ENCODE measurements at regions not wholly inside any gene's neighbourhood (a gene's known extent, or its start where the extent isn't known, plus 50 kb on each side); places are given as distances from the start of the nearest gene placed in this dataset.

DNA sequence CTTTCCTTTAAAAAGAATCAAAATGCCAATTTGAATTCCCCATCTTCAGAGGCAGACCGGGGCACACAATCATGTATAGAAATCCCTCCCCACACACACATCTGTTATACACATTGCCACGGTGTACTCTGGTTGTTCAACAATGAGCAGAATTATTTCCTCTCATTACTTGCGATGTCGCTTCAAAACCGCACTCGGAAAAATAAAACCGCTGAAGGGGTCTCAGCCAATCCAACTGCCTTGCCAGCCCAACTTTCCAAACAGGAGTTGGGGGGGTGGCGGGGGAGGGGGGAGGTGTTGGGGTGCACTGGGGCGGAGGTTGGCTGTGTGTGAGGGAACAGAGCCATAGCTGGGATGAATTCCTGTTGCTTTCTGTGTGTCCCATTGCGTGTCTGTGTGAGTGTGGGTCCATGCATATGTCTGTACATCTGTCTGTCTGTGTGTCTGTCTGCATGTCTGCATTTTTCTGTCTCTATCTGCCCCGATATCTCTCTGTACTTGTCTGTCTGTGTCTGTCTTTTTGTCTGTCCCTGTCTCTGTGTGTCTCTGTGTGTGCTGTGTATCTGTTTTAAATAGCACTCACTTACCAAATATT is 163.6 kb upstream of the TBX3 start:
- TF ChIP-seq, protein P1, sequence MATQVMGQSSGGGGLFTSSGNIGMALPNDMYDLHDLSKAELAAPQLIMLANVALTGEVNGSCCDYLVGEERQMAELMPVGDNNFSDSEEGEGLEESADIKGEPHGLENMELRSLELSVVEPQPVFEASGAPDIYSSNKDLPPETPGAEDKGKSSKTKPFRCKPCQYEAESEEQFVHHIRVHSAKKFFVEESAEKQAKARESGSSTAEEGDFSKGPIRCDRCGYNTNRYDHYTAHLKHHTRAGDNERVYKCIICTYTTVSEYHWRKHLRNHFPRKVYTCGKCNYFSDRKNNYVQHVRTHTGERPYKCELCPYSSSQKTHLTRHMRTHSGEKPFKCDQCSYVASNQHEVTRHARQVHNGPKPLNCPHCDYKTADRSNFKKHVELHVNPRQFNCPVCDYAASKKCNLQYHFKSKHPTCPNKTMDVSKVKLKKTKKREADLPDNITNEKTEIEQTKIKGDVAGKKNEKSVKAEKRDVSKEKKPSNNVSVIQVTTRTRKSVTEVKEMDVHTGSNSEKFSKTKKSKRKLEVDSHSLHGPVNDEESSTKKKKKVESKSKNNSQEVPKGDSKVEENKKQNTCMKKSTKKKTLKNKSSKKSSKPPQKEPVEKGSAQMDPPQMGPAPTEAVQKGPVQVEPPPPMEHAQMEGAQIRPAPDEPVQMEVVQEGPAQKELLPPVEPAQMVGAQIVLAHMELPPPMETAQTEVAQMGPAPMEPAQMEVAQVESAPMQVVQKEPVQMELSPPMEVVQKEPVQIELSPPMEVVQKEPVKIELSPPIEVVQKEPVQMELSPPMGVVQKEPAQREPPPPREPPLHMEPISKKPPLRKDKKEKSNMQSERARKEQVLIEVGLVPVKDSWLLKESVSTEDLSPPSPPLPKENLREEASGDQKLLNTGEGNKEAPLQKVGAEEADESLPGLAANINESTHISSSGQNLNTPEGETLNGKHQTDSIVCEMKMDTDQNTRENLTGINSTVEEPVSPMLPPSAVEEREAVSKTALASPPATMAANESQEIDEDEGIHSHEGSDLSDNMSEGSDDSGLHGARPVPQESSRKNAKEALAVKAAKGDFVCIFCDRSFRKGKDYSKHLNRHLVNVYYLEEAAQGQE (IDR thresholded peaks at IDR 0.05; ENCODE audit: low read depth), result no peak
- TF ChIP-seq NFIC (IDR thresholded peaks at IDR 0.05), result no peak
